OCI-M2 (cell line): ENCODE measurements at regions not wholly inside any gene's neighbourhood (a gene's known extent, or its start where the extent isn't known, plus 50 kb on each side); places are given as distances from the start of the nearest gene placed in this dataset.

Experiments
- DNase-seq: peaks from one replicate; lab custom pipeline; 2025; ENCODE audit not compliant: unreplicated experiment; lab: John Stamatoyannopoulos, UW

GRCh38 chr13:95352486-95352885 is 51.2 kb upstream of the ABCC4 start:
- no peak for DNase-seq

- no peak for DNase-seq
Measured at GRCh38 chr13:95354156-95354555, 52.9 kb upstream of the ABCC4 start.

GRCh38 chr13:95354680-95355487 is 53.6 kb upstream of the ABCC4 start:
- no peak for DNase-seq

- no peak for DNase-seq
Measured at GRCh38 chr13:95355494-95355893, 54.2 kb upstream of the ABCC4 start.

GRCh38 chr13:95356916-95357315 is 55.7 kb upstream of the ABCC4 start:
- no peak for DNase-seq

GRCh38 chr13:95357875-95358274 is 56.6 kb upstream of the ABCC4 start:
- DNase-seq, result no peak

GRCh38 chr13:95360052-95360451 is 58.8 kb upstream of the ABCC4 start:
- no peak for DNase-seq

GRCh38 chr13:95360464-95361097 is 59.3 kb upstream of the ABCC4 start:
- no peak for DNase-seq

- no peak for DNase-seq
Measured at GRCh38 chr13:95361686-95362085, 60.4 kb upstream of the ABCC4 start.

- DNase-seq, result no peak
Measured at GRCh38 chr13:95362666-95363065, 61.4 kb upstream of the ABCC4 start.

GRCh38 chr13:95367309-95367843 is 66.1 kb upstream of the ABCC4 start:
- DNase-seq, result no peak

- no peak for DNase-seq
Measured at GRCh38 chr13:95368998-95369397, 67.7 kb upstream of the ABCC4 start.

GRCh38 chr13:95375706-95376105 is 74.5 kb upstream of the ABCC4 start:
- DNase-seq, result no peak

GRCh38 chr13:95378603-95379002 is 77.4 kb upstream of the ABCC4 start:
- DNase-seq, result no peak

GRCh38 chr13:95380468-95381211 is 79.4 kb upstream of the ABCC4 start:
- DNase-seq, result peak; percentile 33

- DNase-seq, result no peak
Measured at GRCh38 chr13:95381212-95381527, 79.9 kb upstream of the ABCC4 start.

- DNase-seq, result no peak
Measured at GRCh38 chr13:95382411-95382810, 81.2 kb upstream of the ABCC4 start.

- no peak for DNase-seq
Measured at GRCh38 chr13:95382916-95383315, 81.7 kb upstream of the ABCC4 start.

GRCh38 chr13:95385373-95385772 is 84.1 kb upstream of the ABCC4 start:
- no peak for DNase-seq

GRCh38 chr13:95385798-95386197 is 84.5 kb upstream of the ABCC4 start:
- DNase-seq, result no peak

- no peak for DNase-seq
Measured at GRCh38 chr13:95386370-95386769, 85.1 kb upstream of the ABCC4 start.

- DNase-seq, result no peak
Measured at GRCh38 chr13:95387733-95388207, 86.5 kb upstream of the ABCC4 start.
